Naive thymus-derived CD8-positive, alpha-beta T cell (primary cell): ENCODE measurements at regions not wholly inside any gene's neighbourhood (a gene's known extent, or its start where the extent isn't known, plus 50 kb on each side); places are given as distances from the start of the nearest gene placed in this dataset.

ENCODE experiments used
- ATAC-seq, 2 donors: fragments of 150-1000 bp; cut with Tn5 transposase in 1 of 2; sonication (Bioruptor Pico), chemical (Tn5 transposase) in 1 of 2; 1 replicate in 1 of 2; 2 replicates in 1 of 2; pipeline ENCODE4 v1.10.0; 2021; ENCODE audit warnings: mild to moderate bottlenecking in 2 of 2, moderate library complexity in 2 of 2
- POLR2A ChIA-PET: fragments of 350-600 bp; sonication (Branson Sonifier 250); formaldehyde crosslinking; loops from one replicate; lab custom pipeline; 2021; ENCODE audit warnings: antibody characterized with exemption; lab: Charles Lee
- DNase-seq, 10 donors: peaks; one replicate each; pipeline versions ENCODE4 v3.0.0 to v3.0.0-alpha.2; 2020 to 2022
- H3K27ac Mint-ChIP-seq, 10 donors: one replicate each; pipeline ENCODE4 v1.8.0; 2020 to 2022; ENCODE audit warnings: mild to moderate bottlenecking in 10 of 10, mixed read lengths in 10 of 10, moderate library complexity in 4 of 10, inconsistent platforms in 1 of 10
- H3K27me3 Mint-ChIP-seq, 5 donors: one replicate each; pipeline ENCODE4 v1.8.0; 2021 to 2022; ENCODE audit warnings: mixed read lengths in 5 of 5
- H3K36me3 Mint-ChIP-seq, 3 donors: one replicate each; pipeline ENCODE4 v1.8.0; 2020 to 2022; ENCODE audit warnings: mixed read lengths in 3 of 3, mild to moderate bottlenecking in 2 of 3, inconsistent platforms in 1 of 3
- H3K4me1 Mint-ChIP-seq, 4 donors: one replicate each; pipeline ENCODE4 v1.8.0; 2021 to 2022; ENCODE audit warnings: mixed read lengths in 4 of 4
- H3K4me3 Mint-ChIP-seq, 10 donors: one replicate each; pipeline ENCODE4 v1.8.0; 2020 to 2022; ENCODE audit warnings: mild to moderate bottlenecking in 10 of 10, mixed read lengths in 10 of 10, moderate library complexity in 6 of 10, inconsistent platforms in 1 of 10
- H3K9me3 Mint-ChIP-seq, 9 donors: one replicate each; pipeline ENCODE4 v1.8.0; 2020 to 2022; ENCODE audit warnings: mixed read lengths in 9 of 9, mild to moderate bottlenecking in 3 of 9, inconsistent platforms in 1 of 9, moderate library complexity in 1 of 9

DNA sequence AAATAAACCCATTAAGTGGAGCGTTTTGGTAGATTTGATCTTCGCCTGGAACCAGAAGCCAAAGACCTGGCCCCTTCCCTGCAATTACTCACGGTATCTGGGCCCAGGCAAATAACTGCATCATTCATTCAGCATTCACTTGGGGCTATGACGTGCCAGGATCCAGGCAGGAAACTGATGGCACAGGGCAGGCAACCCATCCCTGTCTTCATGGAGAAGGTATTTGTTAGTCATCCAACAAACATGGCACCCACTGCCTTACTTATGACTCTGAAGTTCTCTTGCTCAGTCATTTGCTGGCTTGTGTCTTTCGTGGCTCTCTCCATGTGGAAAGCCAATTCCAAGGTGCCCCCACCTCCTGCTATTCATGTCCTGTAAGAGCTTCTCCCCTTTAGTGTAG, 232.4 kb downstream of the BMP7 start:
- Mint-ChIP-seq H3K4me3 (no peak overlapping the region), H3K4me1 (no peaks in the 10 kb centered on the region), H3K9me3 (peaks cover 0 to 11% (median 3%) of the 10 kb centered on the region in 9 donors), H3K27me3 (peaks cover 25 to 67% (median 41%) of the 10 kb centered on the region in 5 donors), H3K36me3 (peaks cover 0 to 5% (median 0%) of the 10 kb centered on the region in 3 donors), H3K27ac (no peak overlapping the region)
- ATAC-seq (no peak), DNase-seq (no peak)
- POLR2A ChIA-PET = no interaction called here

DNA sequence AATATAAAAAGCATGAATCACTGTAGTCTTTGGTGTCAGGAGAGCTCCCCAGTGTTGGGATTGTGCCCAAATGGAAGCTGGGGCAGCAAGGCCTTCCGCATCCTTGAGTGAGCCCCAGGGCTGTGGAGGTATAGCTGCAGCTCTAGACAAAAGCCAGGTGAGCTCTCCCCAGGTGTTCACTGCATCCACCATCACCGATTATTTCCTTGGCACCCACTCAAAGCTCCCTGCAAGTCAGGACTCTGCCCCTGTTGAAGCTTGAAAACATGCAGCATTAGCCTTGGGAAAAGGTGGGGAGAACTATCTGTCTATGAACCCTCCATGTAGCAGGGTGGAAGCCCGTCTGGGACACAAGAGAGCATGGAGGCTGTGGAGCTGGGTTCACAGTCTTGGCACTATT, 228.8 kb downstream of the BMP7 start:
- peaks cover 14 to 37% (median 22%) of the 10 kb centered on the region in 5 donors for H3K27me3 Mint-ChIP-seq
- peaks cover 0 to 5% (median 0%) of the 10 kb centered on the region in 3 donors for H3K36me3 Mint-ChIP-seq
- ATAC-seq (no peak), DNase-seq (no peak)
- peaks cover 0 to 11% (median 3%) of the 10 kb centered on the region in 9 donors for H3K9me3 Mint-ChIP-seq
- POLR2A ChIA-PET = no interaction called here
- H3K27ac Mint-ChIP-seq = no peak overlapping the region
- no peaks in the 10 kb centered on the region for H3K4me1 Mint-ChIP-seq
- H3K4me3 Mint-ChIP-seq = no peak overlapping the region

DNA sequence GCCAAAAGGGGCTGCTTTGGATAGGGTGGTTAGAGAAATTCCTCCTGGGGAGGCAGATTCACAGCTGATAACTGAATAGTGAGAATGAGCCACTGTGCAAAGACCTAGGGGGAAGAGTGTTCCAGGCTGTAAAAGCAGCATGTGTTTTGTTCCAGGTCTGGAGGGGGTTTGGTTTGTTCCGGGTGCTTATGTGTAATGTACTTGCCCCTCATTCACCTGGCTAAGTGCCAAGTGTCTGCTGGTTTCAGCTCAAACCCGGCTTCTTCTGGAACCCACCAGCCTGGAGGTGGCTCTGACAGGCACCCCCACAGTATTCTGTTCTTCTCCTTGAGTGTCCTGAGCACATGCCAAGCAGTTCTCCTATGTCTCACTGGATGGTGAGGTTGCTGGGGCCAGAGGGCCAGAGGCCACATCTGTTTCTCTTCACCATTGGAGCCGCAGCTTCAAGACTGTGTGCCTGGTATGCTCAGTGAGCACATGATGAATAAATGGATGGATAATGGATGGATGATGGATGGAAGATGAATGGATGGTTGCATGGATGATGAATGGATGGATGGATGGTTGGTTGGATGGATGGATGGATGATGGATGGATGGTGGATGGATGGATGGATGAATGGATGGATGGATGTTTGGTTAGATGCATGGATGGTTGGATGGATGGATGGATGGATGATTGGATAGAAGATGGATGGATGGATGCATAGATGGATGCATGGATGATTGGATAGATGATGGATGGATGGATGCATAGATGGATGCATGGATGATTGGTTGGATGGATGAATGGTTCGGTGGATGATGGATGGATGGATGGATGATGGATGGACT, 227.6 kb downstream of the BMP7 start:
- Mint-ChIP-seq H3K4me1 (no peaks in the 10 kb centered on the region), H3K27me3 (peaks cover 16 to 34% (median 20%) of the 10 kb centered on the region in 5 donors), H3K36me3 (peaks cover 0 to 5% (median 0%) of the 10 kb centered on the region in 3 donors), H3K27ac (no peak overlapping the region), H3K4me3 (no peak overlapping the region), H3K9me3 (peaks cover 0 to 11% (median 2%) of the 10 kb centered on the region in 9 donors)
- DNase-seq (no peak), ATAC-seq (no peak)
- POLR2A ChIA-PET = no interaction called here

- Mint-ChIP-seq H3K36me3 (no peaks in the 10 kb centered on the region), H3K4me3 (no peak overlapping the region), H3K27me3 (peaks cover 12 to 24% (median 16%) of the 10 kb centered on the region in 5 donors), H3K9me3 (peaks cover 0 to 5% (median 0%) of the 10 kb centered on the region in 9 donors), H3K27ac (no peak overlapping the region), H3K4me1 (no peaks in the 10 kb centered on the region)
- DNase-seq = no peak
- POLR2A ChIA-PET = no interaction called here
- no peak for ATAC-seq
These were observed 226.0 kb downstream of the BMP7 start for GRCh38 chr20:57040466-57040865.

DNA sequence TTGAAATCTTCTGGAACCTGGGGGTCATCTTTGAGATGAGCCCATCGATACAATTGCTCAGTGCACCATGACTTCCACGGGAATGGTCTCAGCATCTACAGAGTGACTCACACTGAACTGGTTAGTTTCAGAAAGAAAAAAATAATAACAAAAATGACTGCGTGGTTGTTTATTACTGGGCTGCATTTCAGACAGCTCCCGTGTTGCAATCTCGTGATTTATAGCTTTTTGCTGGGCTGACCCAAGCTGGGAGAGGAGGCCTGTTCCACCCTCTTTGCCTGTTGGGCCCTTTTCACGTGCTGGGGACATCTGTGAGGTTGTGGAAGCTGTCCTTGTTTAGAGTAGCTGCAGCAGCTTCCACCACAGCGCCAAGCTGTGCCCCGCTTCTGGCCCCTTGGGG, 225.5 kb downstream of the BMP7 start:
- H3K36me3 Mint-ChIP-seq = no peaks in the 10 kb centered on the region
- H3K4me3 Mint-ChIP-seq = no peak overlapping the region
- POLR2A ChIA-PET = no interaction called here
- peaks cover 0 to 5% (median 0%) of the 10 kb centered on the region in 9 donors for H3K9me3 Mint-ChIP-seq
- peaks cover 9 to 22% (median 16%) of the 10 kb centered on the region in 5 donors for H3K27me3 Mint-ChIP-seq
- no peaks in the 10 kb centered on the region for H3K4me1 Mint-ChIP-seq
- no peak for DNase-seq
- ATAC-seq = no peak
- H3K27ac Mint-ChIP-seq = no peak overlapping the region

DNA sequence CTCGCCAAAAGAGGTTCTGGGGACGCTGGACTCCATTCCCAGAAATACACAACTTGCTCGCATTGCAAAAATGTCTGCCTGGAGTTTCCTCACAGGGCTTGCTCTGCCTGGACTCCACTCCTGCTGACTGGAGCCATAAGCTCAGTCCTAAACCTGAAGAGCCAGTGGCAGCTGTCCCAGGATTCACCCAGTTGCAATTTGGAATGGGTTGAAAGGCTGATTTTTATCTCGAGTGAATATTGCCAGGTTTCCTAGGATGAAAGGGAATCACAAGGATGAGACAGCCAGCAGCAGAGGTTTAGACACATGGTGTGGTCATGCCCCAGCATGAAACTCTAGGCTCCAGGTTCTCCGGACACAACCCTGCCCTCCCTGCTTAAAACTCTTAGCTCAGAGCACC, 223.3 kb downstream of the BMP7 start:
- Mint-ChIP-seq H3K9me3 (no peaks in the 10 kb centered on the region), H3K4me1 (no peaks in the 10 kb centered on the region), H3K36me3 (no peaks in the 10 kb centered on the region), H3K27ac (no peak overlapping the region), H3K4me3 (no peak overlapping the region), H3K27me3 (peaks cover 1 to 12% (median 9%) of the 10 kb centered on the region in 5 donors)
- DNase-seq (no peak), ATAC-seq (no peak)
- POLR2A ChIA-PET = no interaction called here

GRCh38 chr20:57043669-57044268, 222.7 kb downstream of the BMP7 start:
- ATAC-seq = no peak
- no peaks in the 10 kb centered on the region for H3K4me1 Mint-ChIP-seq
- no peaks in the 10 kb centered on the region for H3K36me3 Mint-ChIP-seq
- DNase-seq = no peak
- no peak overlapping the region for H3K27ac Mint-ChIP-seq
- POLR2A ChIA-PET = no interaction called here
- H3K9me3 Mint-ChIP-seq = no peaks in the 10 kb centered on the region
- peaks cover 1 to 15% (median 9%) of the 10 kb centered on the region in 5 donors for H3K27me3 Mint-ChIP-seq
- no peak overlapping the region for H3K4me3 Mint-ChIP-seq

- Mint-ChIP-seq H3K27ac (no peak overlapping the region), H3K27me3 (peaks cover 1 to 19% (median 11%) of the 10 kb centered on the region in 5 donors), H3K9me3 (no peaks in the 10 kb centered on the region), H3K4me1 (no peaks in the 10 kb centered on the region), H3K4me3 (no peak overlapping the region), H3K36me3 (no peaks in the 10 kb centered on the region)
- DNase-seq (no peak), ATAC-seq (no peak)
- POLR2A ChIA-PET = no interaction called here
These were observed 219.0 kb downstream of the BMP7 start for GRCh38 chr20:57047281-57048026.

DNA sequence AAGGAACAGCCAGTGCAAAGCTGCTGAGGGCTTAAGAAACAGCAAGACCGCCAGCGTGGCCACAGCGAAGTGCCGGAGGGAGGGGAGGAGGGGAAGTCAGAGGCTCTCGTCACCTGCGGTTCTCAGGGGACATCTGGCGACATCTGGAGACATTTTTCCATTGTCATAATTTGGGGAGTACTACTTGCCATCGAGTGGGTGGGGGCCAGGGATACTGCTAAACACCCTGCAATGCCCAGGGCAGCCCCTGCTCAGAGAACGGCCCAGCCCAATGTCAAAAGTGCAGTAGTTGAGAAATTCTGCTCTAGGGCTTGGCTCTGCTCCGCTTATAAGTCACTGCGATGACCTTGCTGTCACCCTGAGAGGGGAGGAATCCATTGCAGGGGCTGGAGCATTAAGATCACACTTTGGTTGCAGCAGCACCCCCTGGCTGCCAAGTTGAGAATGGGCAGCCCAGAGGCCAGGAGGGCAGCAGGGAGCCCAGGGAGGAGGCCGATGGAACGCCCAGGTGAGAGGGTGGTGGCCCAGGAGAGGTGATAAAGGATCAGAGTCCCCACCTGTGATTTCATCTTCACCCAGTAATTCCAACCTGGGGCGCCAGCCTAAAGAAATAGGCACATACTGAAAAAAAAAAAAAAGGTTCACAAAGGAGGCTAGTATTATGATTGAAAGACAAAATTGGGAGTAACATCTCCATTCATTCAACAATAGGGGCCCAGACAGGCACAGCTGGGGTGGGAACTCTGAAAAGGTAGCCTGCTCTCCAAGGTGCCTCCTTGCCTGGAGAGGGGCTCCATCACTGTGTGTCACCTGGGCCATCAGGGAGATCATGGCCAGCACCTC, 218.2 kb downstream of the BMP7 start:
- Mint-ChIP-seq H3K27me3 (peaks cover 0 to 19% (median 11%) of the 10 kb centered on the region in 5 donors), H3K4me3 (no peak overlapping the region), H3K36me3 (peaks cover 0 to 3% (median 0%) of the 10 kb centered on the region in 3 donors), H3K4me1 (no peaks in the 10 kb centered on the region), H3K9me3 (peaks cover 0 to 3% (median 0%) of the 10 kb centered on the region in 9 donors), H3K27ac (no peak overlapping the region)
- POLR2A ChIA-PET = no interaction called here
- no peak for ATAC-seq
- DNase-seq = no peak

GRCh38 chr20:57049296-57049695, 217.1 kb downstream of the BMP7 start:
- ATAC-seq (no peak), DNase-seq (no peak)
- H3K36me3 Mint-ChIP-seq = peaks cover 0 to 3% (median 0%) of the 10 kb centered on the region in 3 donors
- no peak overlapping the region for H3K4me3 Mint-ChIP-seq
- POLR2A ChIA-PET = no interaction called here
- H3K27me3 Mint-ChIP-seq = peaks cover 0 to 19% (median 4%) of the 10 kb centered on the region in 5 donors
- H3K27ac Mint-ChIP-seq = peak overlapping the region in 1 of 10 donors; percentile 21
- peaks cover 0 to 3% (median 0%) of the 10 kb centered on the region in 9 donors for H3K9me3 Mint-ChIP-seq
- no peaks in the 10 kb centered on the region for H3K4me1 Mint-ChIP-seq

- ATAC-seq (no peak), DNase-seq (no peak)
- Mint-ChIP-seq H3K27me3 (peaks cover 0 to 19% (median 4%) of the 10 kb centered on the region in 5 donors), H3K36me3 (peaks cover 0 to 3% (median 0%) of the 10 kb centered on the region in 3 donors), H3K4me3 (no peak overlapping the region), H3K4me1 (no peaks in the 10 kb centered on the region), H3K9me3 (peaks cover 0 to 3% (median 0%) of the 10 kb centered on the region in 9 donors), H3K27ac (no peak overlapping the region)
- POLR2A ChIA-PET = no interaction called here
These were observed 215.3 kb downstream of the BMP7 start for GRCh38 chr20:57051096-57051495.

- POLR2A ChIA-PET = no interaction called here
- DNase-seq = no peak
- Mint-ChIP-seq H3K36me3 (peaks cover 0 to 3% (median 0%) of the 10 kb centered on the region in 3 donors), H3K27ac (no peak overlapping the region), H3K4me3 (no peak overlapping the region), H3K27me3 (peaks cover 1 to 14% (median 4%) of the 10 kb centered on the region in 5 donors), H3K9me3 (peaks cover 0 to 3% (median 0%) of the 10 kb centered on the region in 9 donors), H3K4me1 (no peaks in the 10 kb centered on the region)
- no peak for ATAC-seq
These were observed 213.4 kb downstream of the BMP7 start for GRCh38 chr20:57053067-57053466.
